SK-N-SH (cell line): ENCODE measurements at regions not wholly inside any gene's neighbourhood (a gene's known extent, or its start where the extent isn't known, plus 50 kb on each side); places are given as distances from the start of the nearest gene placed in this dataset.

Source experiments
- CTCF ChIA-PET: fragments of 300-600, 350-600 bp; formaldehyde crosslinking; extraction: SDS; loops from one replicate; lab custom pipeline; 2021; lab: Yijun Ruan, JAX
- POLR2A ChIA-PET: fragments of 350-600 bp; sonication (Branson Sonifier 250); formaldehyde crosslinking; extraction: SDS; loops from one replicate; lab custom pipeline; 2020; ENCODE audit warnings: antibody characterized with exemption, inconsistent platforms; lab: Yijun Ruan, JAX
- DNase-seq: peaks from one replicate; pipeline ENCODE4 v3.0.0; 2012
- H2AFZ ChIP-seq: fragments of 200-600 bp; sonication (generic); 2 replicates; pipeline ENCODE4 v1.8.1; 2016; ENCODE audit warnings: antibody characterized with exemption, mild to moderate bottlenecking, low read depth
- H3F3A ChIP-seq: fragments of 200-600 bp; sonication (generic); replicated peaks from 2 replicates; pipeline ENCODE3; 2016; ENCODE audit warnings: antibody characterized with exemption, mild to moderate bottlenecking; ENCODE audit not compliant: insufficient read depth
- H3K27ac ChIP-seq, 2 experiments: fragments of 200-500 bp in 1 of 2; fragments of 200-600 bp in 1 of 2; sonication (Bioruptor generic) in 1 of 2; sonication (generic), shearing (Covaris generic) in 1 of 2; 2 replicates each; pipeline versions ENCODE4 v1.5.1 to v1.6.1; 2014 to 2016; ENCODE audit warnings: low read depth in 2 of 2, inconsistent platforms in 1 of 2, low read length in 1 of 2, mild to moderate bottlenecking in 1 of 2, mixed read lengths in 1 of 2
- H3K27me3 ChIP-seq: fragments of 200-600 bp; sonication (generic), shearing (Covaris generic); 2 replicates; pipeline ENCODE4 v1.6.1; 2016; ENCODE audit warnings: mixed run types; ENCODE audit not compliant: insufficient read depth
- H3K36me3 ChIP-seq, 2 experiments: fragments of 200-500 bp in 1 of 2; fragments of 200-600 bp in 1 of 2; sonication (Bioruptor generic) in 1 of 2; sonication (generic) in 1 of 2; replicated peaks in 1 of 2; 2 replicates each; pipeline versions ENCODE3 to v1.5.1; 2014 to 2016; ENCODE audit warnings: low read length in 1 of 2, mild to moderate bottlenecking in 1 of 2; ENCODE audit not compliant: insufficient read depth in 2 of 2, control insufficient read depth in 1 of 2
- H3K4me1 ChIP-seq, 2 experiments: fragments of 200-500 bp in 1 of 2; fragments of 200-600 bp in 1 of 2; sonication (Bioruptor generic) in 1 of 2; sonication (generic), shearing (Covaris generic) in 1 of 2; 2 replicates each; pipeline versions ENCODE4 v1.5.1 to v1.6.1; 2014 to 2016; ENCODE audit warnings: low read depth in 1 of 2, low read length in 1 of 2, mixed run types in 1 of 2; ENCODE audit not compliant: insufficient read depth in 2 of 2, control insufficient read depth in 1 of 2
- H3K4me2 ChIP-seq: fragments of 200-600 bp; sonication (generic), shearing (Covaris generic); 2 replicates; pipeline ENCODE4 v1.6.1; 2017; ENCODE audit warnings: mixed run types
- H3K4me3 ChIP-seq, 2 experiments: fragments of 200-500 bp in 1 of 2; fragments of 200-600 bp in 1 of 2; sonication (Bioruptor generic) in 1 of 2; sonication (generic), shearing (Covaris generic) in 1 of 2; 2 replicates each; pipeline versions ENCODE4 v1.5.1 to v1.8.1; 2014 to 2016; ENCODE audit warnings: low read depth in 2 of 2, inconsistent platforms in 1 of 2, low read length in 1 of 2, mild to moderate bottlenecking in 1 of 2, mixed read lengths in 1 of 2, moderate library complexity in 1 of 2
- H3K79me2 ChIP-seq: fragments of 200-600 bp; sonication (generic); 2 replicates; pipeline ENCODE4 v1.8.1; 2017; ENCODE audit warnings: mild to moderate bottlenecking; ENCODE audit not compliant: insufficient read depth
- H3K9ac ChIP-seq: fragments of 200-600 bp; sonication (generic); 2 replicates; pipeline ENCODE4 v1.6.1; 2017; ENCODE audit warnings: mixed run types
- H3K9me2 ChIP-seq: fragments of 200-600 bp; sonication (generic); 2 replicates; pipeline ENCODE4 v1.6.1; 2017; ENCODE audit warnings: mixed run types
- H3K9me3 ChIP-seq: fragments of 200-600 bp; sonication (generic); 2 replicates; pipeline ENCODE4 v1.6.1; 2017; ENCODE audit warnings: mixed run types, mild to moderate bottlenecking, moderate library complexity
- H4K20me1 ChIP-seq: fragments of 200-600 bp; sonication (generic); 2 replicates; pipeline ENCODE4 v1.6.1; 2017; ENCODE audit warnings: mild to moderate bottlenecking, mixed run types; ENCODE audit not compliant: insufficient read depth
- CHD2 ChIP-seq: fragments of 150-350 bp; IDR thresholded peaks from 2 replicates; pipeline ENCODE4 v1.6.1; 2018; ENCODE audit warnings: low read length; ENCODE audit not compliant: partially characterized antibody
- ELF1 ChIP-seq: IDR thresholded peaks from 2 replicates; pipeline ENCODE4 v1.4.0; 2012
- EP300 ChIP-seq, 2 experiments: IDR thresholded peaks; 2 replicates each; pipeline versions ENCODE4 v1.4.0 to v1.6.1; 2012; ENCODE audit warnings: borderline replicate concordance in 1 of 2, low read depth in 1 of 2, low read length in 1 of 2
- EZH2phosphoT487 ChIP-seq: fragments of 200-600 bp; sonication (generic); IDR thresholded peaks from 2 replicates; pipeline ENCODE4 v1.6.1; 2017; ENCODE audit warnings: low read depth, mixed run types, mild to moderate bottlenecking, antibody characterized with exemption, moderate library complexity, borderline replicate concordance
- FOXJ3 ChIP-seq: sonication (generic); formaldehyde crosslinking; IDR thresholded peaks from 2 replicates; pipeline ENCODE4 v1.5.1; 2020; ENCODE audit warnings: mild to moderate bottlenecking, missing genetic modification reagents
- FOXM1 ChIP-seq: IDR thresholded peaks from 2 replicates; pipeline ENCODE4 v1.4.0; 2012; ENCODE audit warnings: low read depth, mild to moderate bottlenecking
- GATA2 ChIP-seq: sonication (generic); formaldehyde crosslinking; IDR thresholded peaks from 2 replicates; pipeline ENCODE4 v1.5.0; 2020; ENCODE audit warnings: mild to moderate bottlenecking, missing genetic modification reagents
- JUND ChIP-seq: IDR thresholded peaks from 2 replicates; pipeline ENCODE4 v1.4.0; 2012
- MAX ChIP-seq: IDR thresholded peaks from 2 replicates; pipeline ENCODE4 v1.4.0; 2012; ENCODE audit warnings: low read depth
- MEF2A ChIP-seq: IDR thresholded peaks from 2 replicates; pipeline ENCODE4 v1.4.0; 2012; ENCODE audit warnings: low read depth, borderline replicate concordance
- MXI1 ChIP-seq: IDR thresholded peaks from 2 replicates; pipeline ENCODE4 v1.6.1; 2012; ENCODE audit warnings: mild to moderate bottlenecking, low read depth, low read length, improper control_type of control experiment
- NFIC ChIP-seq: IDR thresholded peaks from 2 replicates; pipeline ENCODE4 v1.4.0; 2012; ENCODE audit warnings: borderline replicate concordance
- NRF1 ChIP-seq: IDR thresholded peaks from 2 replicates; pipeline ENCODE4 v1.6.1; 2012; ENCODE audit warnings: low read depth, mild to moderate bottlenecking, low read length
- POLR2AphosphoS5 ChIP-seq: IDR thresholded peaks from 2 replicates; pipeline ENCODE4 v1.6.1; 2012; ENCODE audit warnings: low read depth, low read length
- RCOR1 ChIP-seq: fragments of 150-350 bp; IDR thresholded peaks from 2 replicates; pipeline ENCODE4 v1.6.1; 2017; ENCODE audit warnings: antibody characterized with exemption, low read length
- RFX5 ChIP-seq: IDR thresholded peaks from 2 replicates; pipeline ENCODE4 v1.6.1; 2012; ENCODE audit warnings: mild to moderate bottlenecking, improper control_type of control experiment, low read length
- RXRA ChIP-seq: IDR thresholded peaks from 2 replicates; pipeline ENCODE4 v1.4.0; 2012; ENCODE audit warnings: low read depth, mild to moderate bottlenecking, borderline replicate concordance
- SIN3A ChIP-seq: IDR thresholded peaks from 2 replicates; pipeline ENCODE4 v1.6.1; 2012; ENCODE audit warnings: low read depth, mild to moderate bottlenecking, low read length, moderate library complexity, borderline replicate concordance
- SMC3 ChIP-seq: IDR thresholded peaks from 2 replicates; pipeline ENCODE4 v1.6.1; 2012; ENCODE audit warnings: low read depth, low read length, improper control_type of control experiment
- TCF12 ChIP-seq: IDR thresholded peaks from 2 replicates; pipeline ENCODE4 v1.4.0; 2012
- YY1 ChIP-seq: IDR thresholded peaks from 2 replicates; pipeline ENCODE4 v1.4.0; 2012; ENCODE audit warnings: low read depth, mild to moderate bottlenecking
- WGBS: methylation state at CpG from one replicate; pipeline ENCODE4 v1.1.6; 2017; ENCODE audit warnings: low lambda C conversion rate; 5-methylcytosine and 5-hydroxymethylcytosine counted together
- TF ChIP-seq, protein P1 (sequence below): fragments of 200-600 bp; sonication (generic); IDR thresholded peaks from 2 replicates; pipeline ENCODE4 v1.6.1; 2017; ENCODE audit warnings: antibody characterized with exemption, mild to moderate bottlenecking, moderate library complexity

- no peak for TF ChIP-seq TCF12
- no peak for TF ChIP-seq RCOR1
Measured at GRCh38 chr18:75346671-75347070, 80.8 kb downstream of the SMIM21 start (continued).

DNA sequence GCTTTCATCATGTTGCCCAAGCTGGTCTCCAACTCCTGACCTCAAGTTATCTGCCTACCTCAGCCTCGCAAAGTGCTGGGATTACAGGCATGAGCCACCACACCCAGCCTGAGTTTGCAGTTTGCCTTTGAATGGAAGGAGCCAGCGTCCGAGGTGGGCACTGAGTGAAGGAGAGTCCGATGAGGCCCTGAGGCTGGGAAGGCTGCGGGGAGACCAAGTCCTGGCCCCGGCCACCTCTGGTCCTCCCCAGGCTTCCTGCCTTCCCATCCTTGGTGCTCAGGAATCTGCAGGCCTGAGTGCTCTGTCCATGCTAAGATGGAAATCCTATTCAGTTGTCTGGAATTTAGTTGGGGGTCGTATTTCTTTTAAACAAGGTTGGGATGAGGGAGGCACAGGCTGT is 82.9 kb downstream of the SMIM21 start:
- H2AFZ ChIP-seq = no peak overlapping the region
- no peaks in the 10 kb centered on the region for H3K36me3 ChIP-seq
- H3K9me3 ChIP-seq = no peaks in the 10 kb centered on the region
- CTCF ChIA-PET = no interaction called here
- H3K9ac ChIP-seq = no peak overlapping the region
- no peak overlapping the region for H3K4me3 ChIP-seq
- no peak overlapping the region for H3K4me2 ChIP-seq
- no peak for DNase-seq
- H3K27me3 ChIP-seq = no peaks in the 10 kb centered on the region
- 29% methylated on average over 6 of the region's 7 CpGs for WGBS
- H3F3A ChIP-seq = no peaks in the 10 kb centered on the region
- H3K4me1 ChIP-seq = peaks cover 0 to 3% of the 10 kb centered on the region in 2 experiments; a peak in 1 of 4 replicates
- no peak overlapping the region for H3K27ac ChIP-seq
- H3K9me2 ChIP-seq = no peaks in the 10 kb centered on the region
- POLR2A ChIA-PET = interaction anchor here (0.6 kb wide), 1 partner anchor 41 kb away, joined by 3 read pairs; no protein-coding TSS in a partner anchor
- H4K20me1 ChIP-seq = no peaks in the 10 kb centered on the region
- no peaks in the 10 kb centered on the region for H3K79me2 ChIP-seq
- no peak for TF ChIP-seq FOXJ3 (CRISPR knock-in tag)
- TF ChIP-seq NRF1 = no peak
- TF ChIP-seq POLR2AphosphoS5 = no peak
- TF ChIP-seq NFIC = no peak
- no peak for TF ChIP-seq RXRA
- no peak for TF ChIP-seq RFX5
- TF ChIP-seq MAX = no peak
- no peak for TF ChIP-seq SIN3A
- TF ChIP-seq EZH2phosphoT487 = no peak
- no peak for TF ChIP-seq YY1
- TF ChIP-seq FOXM1 = no peak
- no peak for TF ChIP-seq ELF1
- TF ChIP-seq CHD2 = no peak
- TF ChIP-seq GATA2 (CRISPR knock-in tag) = no peak

- Histone ChIP-seq H3K9me3 (no peaks in the 10 kb centered on the region), H4K20me1 (no peaks in the 10 kb centered on the region), H3K4me2 (no peak overlapping the region)
- 63% methylated on average over 7 of the region's 8 CpGs for WGBS
- TF ChIP-seq FOXM1 = no peak
- no peak for TF ChIP-seq EP300 (IDR thresholded peaks at IDR 0.05; ENCODE audit: borderline replicate concordance in 1 of 2, low read depth in 1 of 2, low read length in 1 of 2)
- no peak for TF ChIP-seq MEF2A
- TF ChIP-seq GATA2 (CRISPR knock-in tag) = no peak
- no peak for TF ChIP-seq MXI1
- TF ChIP-seq SMC3 = no peak
- TF ChIP-seq, protein P1, sequence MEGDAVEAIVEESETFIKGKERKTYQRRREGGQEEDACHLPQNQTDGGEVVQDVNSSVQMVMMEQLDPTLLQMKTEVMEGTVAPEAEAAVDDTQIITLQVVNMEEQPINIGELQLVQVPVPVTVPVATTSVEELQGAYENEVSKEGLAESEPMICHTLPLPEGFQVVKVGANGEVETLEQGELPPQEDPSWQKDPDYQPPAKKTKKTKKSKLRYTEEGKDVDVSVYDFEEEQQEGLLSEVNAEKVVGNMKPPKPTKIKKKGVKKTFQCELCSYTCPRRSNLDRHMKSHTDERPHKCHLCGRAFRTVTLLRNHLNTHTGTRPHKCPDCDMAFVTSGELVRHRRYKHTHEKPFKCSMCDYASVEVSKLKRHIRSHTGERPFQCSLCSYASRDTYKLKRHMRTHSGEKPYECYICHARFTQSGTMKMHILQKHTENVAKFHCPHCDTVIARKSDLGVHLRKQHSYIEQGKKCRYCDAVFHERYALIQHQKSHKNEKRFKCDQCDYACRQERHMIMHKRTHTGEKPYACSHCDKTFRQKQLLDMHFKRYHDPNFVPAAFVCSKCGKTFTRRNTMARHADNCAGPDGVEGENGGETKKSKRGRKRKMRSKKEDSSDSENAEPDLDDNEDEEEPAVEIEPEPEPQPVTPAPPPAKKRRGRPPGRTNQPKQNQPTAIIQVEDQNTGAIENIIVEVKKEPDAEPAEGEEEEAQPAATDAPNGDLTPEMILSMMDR = no peak
- TF ChIP-seq JUND = no peak
- TF ChIP-seq NRF1 = no peak
- no peak for TF ChIP-seq CHD2
- TF ChIP-seq EZH2phosphoT487 = no peak
- TF ChIP-seq, all 33 proteins: peak for 0
- Histone ChIP-seq H3K27ac (no peak overlapping the region), H3K4me1 (peaks cover 0 to 3% of the 10 kb centered on the region in 2 experiments; a peak in 1 of 4 replicates), H3K4me3 (no peak overlapping the region), H3K9ac (no peak overlapping the region), H3K27me3 (no peaks in the 10 kb centered on the region), H3K9me2 (no peaks in the 10 kb centered on the region), H3K36me3 (no peaks in the 10 kb centered on the region), H3K79me2 (no peaks in the 10 kb centered on the region), H3F3A (no peaks in the 10 kb centered on the region), H2AFZ (no peak overlapping the region)
- DNase-seq = no peak
- CTCF ChIA-PET = no interaction called here
- POLR2A ChIA-PET = interaction anchor here (0.6 kb wide), 1 partner anchor 41 kb away, joined by 3 read pairs; no protein-coding TSS in a partner anchor
Measured at GRCh38 chr18:75344161-75344560, 83.3 kb downstream of the SMIM21 start.
